B cell (primary cell): ENCODE measurements at regions not wholly inside any gene's neighbourhood (a gene's known extent, or its start where the extent isn't known, plus 50 kb on each side); places are given as distances from the start of the nearest gene placed in this dataset.

Source experiments
- ATAC-seq: fragments of 200-7000 bp; cut with Tn5 transposase; one replicate; pipeline ENCODE4 v1.10.0; 2021; ENCODE audit warnings: low read depth, mild to moderate bottlenecking, moderate number of reproducible peaks, moderate library complexity
- CTCF ChIA-PET: fragments of 350-600 bp; sonication (Branson Sonifier 250); formaldehyde crosslinking; loops from one replicate; lab custom pipeline; 2021; ENCODE audit warnings: antibody characterized with exemption, inconsistent platforms; lab: Charles Lee
- POLR2A ChIA-PET: fragments of 350-600 bp; sonication (Branson Sonifier 250); formaldehyde crosslinking; loops from one replicate; lab custom pipeline; 2021; ENCODE audit warnings: antibody characterized with exemption; lab: Charles Lee
- DNase-seq: peaks from one replicate; pipeline ENCODE4 v3.0.0; 2013
- H2AFZ ChIP-seq: 2 replicates; pipeline ENCODE4 v1.6.1; 2012; ENCODE audit warnings: mild to moderate bottlenecking, low read depth, low read length; ENCODE audit not compliant: insufficient read depth, poor library complexity, severe bottlenecking
- H3K27ac ChIP-seq, 2 donors: 1 replicate in 1 of 2; 2 replicates in 1 of 2; pipeline ENCODE4 v1.5.1; 2012 to 2013; ENCODE audit warnings: low read length in 2 of 2, mild to moderate bottlenecking in 2 of 2, moderate library complexity in 1 of 2
- H3K27me3 ChIP-seq, 4 experiments: fragments of 200-600 bp in 1 of 4; sonication (generic) in 1 of 4; replicated peaks in 1 of 4; 1 replicate in 2 of 4; 2 replicates in 2 of 4; pipeline versions ENCODE4 v1.6.1 to v1.7.0; 2013 to 2016; ENCODE audit warnings: low read length in 3 of 4, mild to moderate bottlenecking in 2 of 4, mixed read lengths in 1 of 4, moderate library complexity in 1 of 4; ENCODE audit not compliant: insufficient read depth in 4 of 4, control insufficient read depth in 3 of 4; ENCODE audit errors: control extremely low read depth in 1 of 4
- H3K36me3 ChIP-seq, 2 experiments: replicated peaks in 1 of 2; 1 replicate in 1 of 2; 2 replicates in 1 of 2; pipeline versions ENCODE4 v1.6.1 to v1.7.1; 2013; ENCODE audit warnings: low read length in 1 of 2; ENCODE audit not compliant: insufficient read depth in 2 of 2, control insufficient read depth in 1 of 2; ENCODE audit errors: control extremely low read depth in 1 of 2, extremely low read depth in 1 of 2
- H3K4me1 ChIP-seq, 2 donors: fragments of 200-600 bp in 1 of 2; sonication (generic) in 1 of 2; 1 replicate in 1 of 2; 2 replicates in 1 of 2; pipeline versions ENCODE4 v1.5.1 to v1.6.1; 2013 to 2017; ENCODE audit warnings: low read length in 2 of 2; ENCODE audit not compliant: control insufficient read depth in 2 of 2, insufficient read depth in 2 of 2
- H3K4me2 ChIP-seq: replicated peaks from 2 replicates; pipeline ENCODE3; 2012; ENCODE audit warnings: mild to moderate bottlenecking, low read depth, low read length; ENCODE audit not compliant: poor library complexity, severe bottlenecking
- H3K4me3 ChIP-seq, 5 experiments: fragments of 200-600 bp in 1 of 5; sonication (generic) in 1 of 5; 1 replicate in 3 of 5; 2 replicates in 2 of 5; pipeline versions ENCODE4 v1.5.1 to v1.7.0; 2011 to 2016; ENCODE audit warnings: low read length in 4 of 5, mild to moderate bottlenecking in 4 of 5, low read depth in 2 of 5, control low read depth in 1 of 5, moderate library complexity in 1 of 5; ENCODE audit not compliant: insufficient read depth in 1 of 5; ENCODE audit errors: control extremely low read depth in 1 of 5, extremely low read depth in 1 of 5
- H3K79me2 ChIP-seq: fragments of 200-600 bp; sonication (generic); one replicate; pipeline ENCODE4 v1.6.0; 2016; ENCODE audit warnings: low read length; ENCODE audit not compliant: control insufficient read depth, insufficient read depth
- H3K9ac ChIP-seq: fragments of 200-600 bp; sonication (generic); 2 replicates; pipeline ENCODE4 v1.6.1; 2017; ENCODE audit warnings: mild to moderate bottlenecking, low read length, moderate library complexity
- H3K9me3 ChIP-seq, 3 donors: one replicate each; pipeline versions ENCODE4 v1.6.1 to v1.7.1; 2013; ENCODE audit warnings: low read length in 2 of 3; ENCODE audit not compliant: control insufficient read depth in 2 of 3, insufficient read depth in 1 of 3; ENCODE audit errors: control extremely low read depth in 1 of 3
- H4K20me1 ChIP-seq: 2 replicates; pipeline ENCODE4 v1.6.0; 2012; ENCODE audit warnings: mild to moderate bottlenecking, low read length; ENCODE audit not compliant: insufficient read depth, control insufficient read depth, poor library complexity, severe bottlenecking
- H3K27ac Mint-ChIP-seq: one replicate; pipeline ENCODE4 v1.8.0; 2021; ENCODE audit warnings: mixed read lengths
- H3K27me3 Mint-ChIP-seq: one replicate; pipeline ENCODE4 v1.8.0; 2021; ENCODE audit warnings: mixed read lengths
- H3K4me1 Mint-ChIP-seq: one replicate; pipeline ENCODE4 v1.8.0; 2021; ENCODE audit warnings: mixed read lengths
- H3K4me3 Mint-ChIP-seq: one replicate; pipeline ENCODE4 v1.8.0; 2021; ENCODE audit warnings: mixed read lengths
- H3K9me3 Mint-ChIP-seq: one replicate; pipeline ENCODE4 v1.8.0; 2022; ENCODE audit warnings: mixed read lengths; ENCODE audit not compliant: insufficient read depth
- EZH2 ChIP-seq: IDR thresholded peaks from 2 replicates; pipeline ENCODE4 v1.6.1; 2012; ENCODE audit warnings: borderline replicate concordance, low read depth, mild to moderate bottlenecking, moderate library complexity, low read length; ENCODE audit not compliant: insufficient read depth, poor library complexity, severe bottlenecking
- WGBS: methylation state at CpG from one replicate; pipeline ENCODE4 v1.1.5; 2013; ENCODE audit warnings: missing lambda C conversion rate; ENCODE audit not compliant: insufficient coverage; 5-methylcytosine and 5-hydroxymethylcytosine counted together
- intact Hi-C: fragments of 100-400 bp; cut with micrococcal nuclease; formaldehyde crosslinking; loops from one replicate; pipeline ENCODE4 v1.10.0; 2022
- TF ChIP-seq, protein P1 (sequence below): fragments of 200-600 bp; IDR thresholded peaks from one replicate; pipeline ENCODE4 v1.8.0; 2022; ENCODE audit warnings: antibody characterized with exemption, mild to moderate bottlenecking

- H3K36me3 ChIP-seq, result no peaks in the 10 kb centered on the region
- Mint-ChIP-seq H3K4me1 (no peaks in the 10 kb centered on the region), H3K27ac (no peak overlapping the region), H3K4me3 (no peak overlapping the region), H3K27me3 (peaks cover 15% of the 10 kb centered on the region), H3K9me3 (no peaks in the 10 kb centered on the region)
- no peak overlapping the region for H3K4me3 ChIP-seq
- intact Hi-C loops, result no loop called here
- H3K79me2 ChIP-seq, result no peaks in the 10 kb centered on the region
- no peak overlapping the region for H3K27ac ChIP-seq
- H3K9me3 ChIP-seq, result peaks cover 0 to 6% (median 0%) of the 10 kb centered on the region in 3 donors
- 93% methylated on average over 4 of the region's 9 CpGs for WGBS
- TF ChIP-seq, protein P1, sequence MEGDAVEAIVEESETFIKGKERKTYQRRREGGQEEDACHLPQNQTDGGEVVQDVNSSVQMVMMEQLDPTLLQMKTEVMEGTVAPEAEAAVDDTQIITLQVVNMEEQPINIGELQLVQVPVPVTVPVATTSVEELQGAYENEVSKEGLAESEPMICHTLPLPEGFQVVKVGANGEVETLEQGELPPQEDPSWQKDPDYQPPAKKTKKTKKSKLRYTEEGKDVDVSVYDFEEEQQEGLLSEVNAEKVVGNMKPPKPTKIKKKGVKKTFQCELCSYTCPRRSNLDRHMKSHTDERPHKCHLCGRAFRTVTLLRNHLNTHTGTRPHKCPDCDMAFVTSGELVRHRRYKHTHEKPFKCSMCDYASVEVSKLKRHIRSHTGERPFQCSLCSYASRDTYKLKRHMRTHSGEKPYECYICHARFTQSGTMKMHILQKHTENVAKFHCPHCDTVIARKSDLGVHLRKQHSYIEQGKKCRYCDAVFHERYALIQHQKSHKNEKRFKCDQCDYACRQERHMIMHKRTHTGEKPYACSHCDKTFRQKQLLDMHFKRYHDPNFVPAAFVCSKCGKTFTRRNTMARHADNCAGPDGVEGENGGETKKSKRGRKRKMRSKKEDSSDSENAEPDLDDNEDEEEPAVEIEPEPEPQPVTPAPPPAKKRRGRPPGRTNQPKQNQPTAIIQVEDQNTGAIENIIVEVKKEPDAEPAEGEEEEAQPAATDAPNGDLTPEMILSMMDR, result no peak
- no peak for TF ChIP-seq EZH2
- no peaks in the 10 kb centered on the region for H4K20me1 ChIP-seq
- no peak for ATAC-seq
- H2AFZ ChIP-seq, result no peak overlapping the region
- H3K27me3 ChIP-seq, result peaks cover 0 to 11% (median 0%) of the 10 kb centered on the region in 4 experiments
- DNase-seq, result no peak
- no peak overlapping the region for H3K4me2 ChIP-seq
- ChIA-PET POLR2A (no interaction called here), CTCF (no interaction called here)
- no peak overlapping the region for H3K9ac ChIP-seq
- no peaks in the 10 kb centered on the region for H3K4me1 ChIP-seq
Measured at GRCh38 chr20:20849161-20849560, 136.7 kb upstream of the RALGAPA2 start.

DNA sequence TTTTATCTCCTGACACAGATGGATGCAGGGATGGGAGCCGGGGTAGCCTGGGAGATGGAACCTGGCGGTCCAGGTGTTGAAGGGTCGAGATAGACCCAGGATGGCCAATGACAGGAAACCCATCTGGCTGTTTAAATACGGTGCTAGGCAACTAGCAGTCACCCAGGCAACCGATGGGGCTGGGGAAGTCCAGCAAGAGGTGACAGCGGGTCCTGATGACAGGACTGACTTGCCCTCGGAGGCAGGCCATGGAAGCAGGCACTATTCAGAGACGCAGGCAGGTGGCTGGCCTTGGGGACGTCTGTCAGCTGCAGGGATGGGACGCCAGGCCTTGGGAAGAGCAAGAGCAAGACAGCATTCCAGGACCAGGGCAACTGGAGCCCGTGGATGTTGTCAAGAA, 135.4 kb upstream of the RALGAPA2 start:
- H3K9ac ChIP-seq, result no peak overlapping the region
- POLR2A ChIA-PET, result no interaction called here
- no peak overlapping the region for H3K27ac ChIP-seq
- H3K4me3 ChIP-seq, result no peak overlapping the region
- no peak overlapping the region for H3K4me2 ChIP-seq
- no peak for ATAC-seq
- no peaks in the 10 kb centered on the region for H4K20me1 ChIP-seq
- Mint-ChIP-seq H3K27ac (no peak overlapping the region), H3K4me3 (no peak overlapping the region), H3K4me1 (no peaks in the 10 kb centered on the region), H3K9me3 (no peaks in the 10 kb centered on the region), H3K27me3 (peaks cover 18% of the 10 kb centered on the region)
- H3K4me1 ChIP-seq, result no peaks in the 10 kb centered on the region
- DNase-seq, result no peak
- intact Hi-C loops, result no loop called here
- no peaks in the 10 kb centered on the region for H3K36me3 ChIP-seq
- H3K79me2 ChIP-seq, result no peaks in the 10 kb centered on the region
- no peak for TF ChIP-seq EZH2
- TF ChIP-seq, protein P1, result no peak
- WGBS, result 86% methylated on average over 11 of the region's 11 CpGs
- CTCF ChIA-PET, result interaction anchor here (2.1 to 5.3 kb wide), 2 partner anchors 10 to 14 kb away, joined by 5 to 18 read pairs; no protein-coding TSS in a partner anchor
- H2AFZ ChIP-seq, result no peak overlapping the region
- peaks cover 0 to 1% (median 0%) of the 10 kb centered on the region in 4 experiments for H3K27me3 ChIP-seq
- peaks cover 0 to under 1% (median 0%) of the 10 kb centered on the region in 3 donors for H3K9me3 ChIP-seq
